ENCODE measurements at regions not wholly inside any gene's neighbourhood (a gene's known extent, or its start where the extent isn't known, plus 50 kb on each side); places are given as distances from the start of the nearest gene placed in this dataset.

DNA sequence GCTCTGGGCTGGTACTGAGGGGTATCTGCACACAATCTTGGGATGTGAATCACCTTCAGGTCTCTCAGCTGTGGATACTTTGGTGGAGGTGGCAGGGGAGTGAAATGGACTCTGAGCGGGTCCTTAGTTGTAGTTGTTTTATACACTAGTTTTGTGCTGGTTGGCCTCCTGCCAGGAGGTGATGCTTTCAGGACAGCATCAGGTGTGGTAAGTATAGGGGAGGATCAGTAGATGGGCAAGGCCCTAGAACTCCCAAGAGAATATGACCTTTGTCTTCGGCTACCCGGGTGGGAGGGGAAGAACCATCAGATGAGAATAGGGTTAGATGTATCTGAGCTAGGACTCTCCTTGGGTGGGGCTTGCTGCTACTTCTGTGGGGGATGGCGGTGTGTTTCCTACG is 2284.3 kb upstream of the PCDH20 start:
- no peak overlapping the region for H3K27ac ChIP-seq
- no peak overlapping the region for H3K4me3 ChIP-seq

DNA sequence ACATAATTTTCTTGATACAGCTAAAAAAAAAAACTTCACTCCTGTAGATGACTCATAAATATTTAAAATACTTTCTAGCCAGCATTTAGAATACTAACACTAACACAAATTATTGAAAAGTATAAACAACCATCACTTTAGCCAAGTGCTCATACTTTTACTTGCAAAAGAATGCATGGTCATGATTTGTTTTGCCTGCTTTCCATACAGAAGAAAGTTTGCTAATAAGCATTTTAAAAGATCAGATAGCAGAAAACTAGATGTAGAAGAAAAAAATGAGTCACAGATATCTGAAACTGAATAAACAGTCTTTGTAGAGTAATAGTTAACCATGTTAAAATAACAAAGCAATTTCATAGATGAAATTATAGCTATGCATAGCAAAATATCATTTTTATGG is 2280.4 kb upstream of the PCDH20 start:
- no peak overlapping the region for H3K4me3 ChIP-seq
- H3K27ac ChIP-seq, result no peak overlapping the region

DNA sequence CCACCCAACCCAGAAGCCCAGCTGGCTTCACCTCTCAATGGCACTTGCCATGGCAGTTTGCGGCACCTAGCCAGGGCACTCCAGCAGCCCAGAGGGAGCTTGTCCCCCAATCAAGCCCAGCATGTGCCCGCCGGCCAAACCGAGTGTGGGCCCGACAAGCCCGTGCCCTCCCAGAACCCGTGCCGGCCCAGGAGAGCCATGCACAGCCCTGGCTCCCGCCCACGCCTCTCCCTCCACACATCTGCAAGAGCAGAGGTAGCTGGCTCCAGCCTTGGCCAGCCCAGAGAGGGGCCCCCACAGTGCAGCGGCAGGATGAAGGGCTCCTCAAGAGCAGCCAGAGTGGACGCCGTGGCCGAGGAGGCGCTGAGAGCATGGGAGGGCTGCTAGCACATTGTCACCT is 2278.0 kb upstream of the PCDH20 start:
- Histone ChIP-seq H3K4me3 (no peak overlapping the region), H3K27ac (no peak overlapping the region)

GRCh38 chr13:63691474-63691873 is 2275.8 kb upstream of the PCDH20 start:
- Histone ChIP-seq H3K27ac (no peak overlapping the region), H3K4me3 (no peak overlapping the region)

GRCh38 chr13:63690672-63691071 is 2275.0 kb upstream of the PCDH20 start:
- H3K4me3 ChIP-seq, result no peak overlapping the region
- H3K27ac ChIP-seq, result no peak overlapping the region

- H3K27ac ChIP-seq, result no peak overlapping the region
- H3K4me3 ChIP-seq, result no peak overlapping the region
These were observed 2269.2 kb upstream of the PCDH20 start for GRCh38 chr13:63684822-63685221.

DNA sequence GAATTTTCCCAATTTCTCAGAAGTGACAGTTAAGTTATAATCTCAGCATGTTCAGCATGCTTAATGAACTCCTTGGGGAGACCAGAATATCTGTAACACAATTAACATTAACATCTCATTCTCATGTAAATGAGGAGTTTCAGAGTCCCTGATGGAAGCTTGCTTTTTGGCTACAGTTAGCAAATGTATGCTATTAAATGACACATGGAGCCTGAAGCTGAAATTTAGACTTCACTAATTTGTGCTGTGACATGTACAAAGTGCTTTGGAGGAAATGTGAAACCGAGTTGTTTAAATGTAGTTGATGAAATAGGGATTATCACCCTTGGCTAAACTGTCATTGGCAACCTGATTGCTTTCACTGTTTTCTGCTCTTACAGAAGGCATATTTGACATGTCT is 2265.1 kb upstream of the PCDH20 start:
- Histone ChIP-seq H3K27ac (no peak overlapping the region), H3K4me3 (no peak overlapping the region)

- Histone ChIP-seq H3K4me3 (no peak overlapping the region), H3K27ac (no peak overlapping the region)
These were observed 2255.6 kb upstream of the PCDH20 start for GRCh38 chr13:63671296-63671695.

DNA sequence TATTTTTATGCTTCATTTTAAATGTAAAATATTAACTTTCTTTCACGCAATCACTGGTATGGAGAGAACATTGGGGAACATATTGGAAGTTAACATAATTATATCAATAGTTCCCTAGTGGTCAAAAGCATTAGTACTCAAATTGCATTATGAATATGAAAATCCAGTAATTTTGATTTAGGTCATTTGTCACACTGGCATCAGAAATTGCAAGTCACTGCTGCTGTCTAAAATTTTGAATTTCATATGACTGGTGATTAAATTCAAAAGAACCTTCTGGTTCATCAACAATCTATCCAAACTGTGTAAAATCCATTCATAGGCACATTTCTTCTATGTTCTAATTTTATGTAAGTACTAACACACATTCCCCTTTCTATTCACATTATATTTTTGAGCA is 2235.7 kb upstream of the PCDH20 start:
- Histone ChIP-seq H3K27ac (no peak overlapping the region), H3K4me3 (no peak overlapping the region)

DNA sequence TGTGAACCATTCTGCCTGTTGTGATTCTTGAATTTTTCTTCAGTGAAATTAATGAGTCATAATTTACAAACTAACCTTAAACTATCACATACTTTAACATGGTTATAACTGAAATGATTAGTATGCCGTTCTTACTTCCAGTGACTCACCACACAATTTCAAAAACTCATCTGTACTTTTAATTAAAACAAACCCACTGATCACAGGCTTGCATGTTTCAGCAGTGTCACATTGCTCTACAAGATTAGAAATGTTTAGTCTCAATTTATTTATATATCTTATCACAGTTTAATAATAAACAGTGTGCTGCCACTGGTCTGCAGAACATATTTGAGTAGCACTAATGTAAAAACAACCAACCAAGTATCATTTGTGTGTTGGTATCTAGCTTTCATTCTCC is 2227.9 kb upstream of the PCDH20 start:
- no peak overlapping the region for H3K4me3 ChIP-seq
- H3K27ac ChIP-seq, result no peak overlapping the region

GRCh38 chr13:63636316-63636993 is 2220.8 kb upstream of the PCDH20 start:
- Histone ChIP-seq H3K4me3 (no peak overlapping the region), H3K27ac (no peak overlapping the region)

- H3K4me3 ChIP-seq, result no peak overlapping the region
- H3K27ac ChIP-seq, result no peak overlapping the region
These were observed 2216.7 kb upstream of the PCDH20 start for GRCh38 chr13:63632321-63632720.

DNA sequence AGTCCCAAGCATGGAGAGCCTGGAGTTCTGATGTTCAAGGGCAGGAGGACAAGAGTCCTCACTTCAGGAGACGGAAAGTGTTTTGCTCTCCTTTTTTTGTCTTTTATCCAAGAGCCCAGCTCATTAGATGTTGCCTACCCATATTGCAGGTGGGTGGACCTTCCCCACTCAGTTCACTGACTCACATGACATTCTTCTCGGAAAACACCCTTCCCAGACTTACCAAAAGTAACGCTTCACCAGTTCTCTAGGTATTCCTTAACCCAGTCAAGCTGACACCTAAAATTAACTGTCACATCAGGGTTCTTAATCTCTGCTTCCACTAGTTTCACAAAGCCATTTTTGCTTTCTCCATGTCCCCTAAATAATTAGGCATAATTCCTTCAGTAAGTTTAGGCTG is 2215.4 kb upstream of the PCDH20 start:
- H3K27ac ChIP-seq, result no peak overlapping the region
- no peak overlapping the region for H3K4me3 ChIP-seq

DNA sequence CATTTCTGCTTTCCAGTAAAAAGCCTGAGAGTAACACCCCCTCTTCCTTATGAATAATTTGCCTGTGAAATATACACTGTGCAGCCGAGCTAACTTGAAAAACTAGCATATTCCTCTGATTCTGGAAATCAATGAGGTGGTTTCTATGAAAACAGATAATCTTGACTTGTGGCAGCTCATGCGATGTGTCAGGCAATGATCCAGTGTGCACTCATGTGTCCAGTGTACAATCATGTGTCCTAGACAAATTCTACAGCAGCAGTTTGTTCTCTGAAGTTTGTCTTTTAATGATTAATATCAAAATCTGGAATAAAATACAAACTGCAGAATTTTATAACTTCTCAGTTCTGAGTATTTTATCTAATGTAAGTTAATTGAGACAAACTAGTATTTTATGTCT is 2213.9 kb upstream of the PCDH20 start:
- Histone ChIP-seq H3K27ac (no peak overlapping the region), H3K4me3 (no peak overlapping the region)

GRCh38 chr13:63628310-63628709 is 2212.7 kb upstream of the PCDH20 start:
- Histone ChIP-seq H3K27ac (no peak overlapping the region), H3K4me3 (no peak overlapping the region)

DNA sequence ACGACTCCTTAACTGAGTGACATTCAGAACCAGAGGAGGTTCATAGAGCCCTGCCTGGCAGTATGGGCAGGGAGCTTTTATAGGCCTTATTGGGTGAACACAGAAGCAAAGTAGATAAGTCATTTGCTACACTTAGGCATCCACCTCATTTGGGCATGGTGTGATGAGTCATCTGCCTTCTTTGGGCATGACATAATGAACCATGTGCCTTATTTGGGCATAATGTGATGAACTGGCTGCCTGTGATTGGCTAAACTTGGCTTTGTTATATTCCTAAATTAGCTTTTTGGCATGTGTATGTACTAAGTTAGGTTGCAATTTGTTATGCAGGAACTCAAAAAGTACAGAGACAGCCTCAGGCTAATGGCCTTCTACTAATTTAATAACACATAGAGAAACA is 2210.2 kb upstream of the PCDH20 start:
- Histone ChIP-seq H3K27ac (no peak overlapping the region), H3K4me3 (no peak overlapping the region)

DNA sequence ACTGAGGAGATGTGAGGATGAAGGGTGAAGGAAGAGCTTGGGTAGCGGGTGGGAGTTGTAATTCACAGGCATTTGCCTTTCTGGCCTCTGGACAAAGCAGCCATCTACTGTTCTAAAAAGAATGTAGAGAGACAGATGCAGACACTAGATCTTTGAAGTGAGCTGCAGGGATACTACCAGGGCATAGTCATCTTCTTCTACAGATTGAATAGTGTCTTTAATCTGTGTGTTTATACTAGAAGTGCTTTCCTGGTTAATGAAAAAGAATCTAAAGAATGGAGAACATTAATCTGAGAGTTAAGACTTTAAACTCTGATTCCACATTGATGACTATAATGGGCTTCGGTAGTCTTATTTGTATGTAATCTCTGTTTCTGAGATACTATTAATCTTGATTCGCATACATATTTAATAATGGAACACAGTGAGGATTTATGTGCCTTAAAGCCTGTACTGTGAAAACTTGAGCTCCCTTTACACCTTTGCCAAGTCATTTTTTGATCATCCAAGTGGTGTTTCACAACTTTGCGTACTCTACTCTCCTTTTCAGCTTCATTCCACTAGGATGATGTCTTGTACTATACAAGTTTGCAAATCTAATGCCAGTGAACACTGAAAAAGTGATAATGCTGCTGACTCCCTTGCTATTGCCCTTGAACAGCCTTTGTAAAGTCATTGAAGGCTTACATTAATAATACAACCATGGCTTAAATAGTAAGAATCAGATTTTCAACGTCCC is 2199.4 kb upstream of the PCDH20 start:
- Histone ChIP-seq H3K27ac (no peak overlapping the region), H3K4me3 (no peak overlapping the region)

GRCh38 chr13:63607153-63607552 is 2191.5 kb upstream of the PCDH20 start:
- no peak overlapping the region for H3K27ac ChIP-seq
- no peak overlapping the region for H3K4me3 ChIP-seq

DNA sequence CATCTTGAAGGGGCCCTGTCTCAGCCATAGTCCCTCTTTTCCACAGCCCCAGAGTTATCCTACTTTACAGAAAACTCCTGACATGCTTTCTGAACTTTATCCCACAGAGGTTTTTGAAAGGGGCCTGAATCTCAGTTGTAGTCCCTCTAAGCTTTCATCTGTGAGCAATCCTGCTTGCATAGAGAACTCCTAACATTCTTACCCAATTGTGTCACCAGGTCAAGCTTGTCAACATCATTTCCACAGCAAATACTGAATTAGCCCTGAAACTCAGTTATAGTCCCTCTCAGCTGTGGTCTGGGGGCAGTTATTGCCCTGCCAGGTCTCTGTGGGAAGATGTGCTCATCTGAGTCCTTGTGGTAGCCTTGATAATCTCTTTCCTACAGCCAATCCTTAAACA is 2190.3 kb upstream of the PCDH20 start:
- H3K27ac ChIP-seq, result no peak overlapping the region
- H3K4me3 ChIP-seq, result no peak overlapping the region

DNA sequence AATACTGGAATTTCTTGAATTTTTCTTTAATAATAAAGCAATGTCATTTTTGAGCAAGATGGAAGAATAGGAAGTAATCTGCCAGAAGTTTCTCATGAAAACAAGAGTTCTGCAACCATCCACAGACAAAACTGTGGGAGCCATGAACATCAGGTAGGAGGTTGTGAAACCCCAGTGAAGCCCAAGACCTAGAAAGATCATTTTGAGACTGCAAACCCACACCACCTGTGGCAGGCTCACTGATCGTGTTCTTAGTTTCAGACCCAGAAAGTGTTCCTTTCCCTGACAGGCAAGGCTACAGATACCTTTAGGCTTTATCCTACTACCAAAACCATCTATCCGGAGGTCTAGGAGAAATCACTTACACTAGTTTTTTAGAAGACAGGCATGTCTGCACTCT is 2189.8 kb upstream of the PCDH20 start:
- Histone ChIP-seq H3K27ac (no peak overlapping the region), H3K4me3 (no peak overlapping the region)

DNA sequence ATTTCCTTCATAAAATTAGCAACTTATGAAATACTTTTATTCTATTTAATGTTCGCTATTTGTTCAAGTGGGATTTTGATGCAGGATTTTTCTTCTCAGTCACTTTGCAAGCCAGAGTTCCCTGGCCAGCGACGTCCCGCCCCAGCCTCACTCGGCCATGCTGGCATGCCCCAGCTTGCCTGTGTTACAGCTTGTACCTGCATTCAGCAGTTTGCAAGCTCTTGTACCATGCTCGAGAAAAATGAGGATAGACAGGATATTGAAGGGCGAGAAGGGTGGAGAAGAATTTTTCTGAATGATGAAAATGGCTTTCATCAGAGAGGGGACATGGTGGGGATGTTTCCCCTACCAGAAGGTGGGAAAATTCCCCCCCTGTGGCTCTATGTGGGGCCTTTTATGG is 2180.2 kb upstream of the PCDH20 start:
- H3K27ac ChIP-seq, result no peak overlapping the region
- no peak overlapping the region for H3K4me3 ChIP-seq

- no peak overlapping the region for H3K27ac ChIP-seq
These were observed 2170.8 kb upstream of the PCDH20 start for GRCh38 chr13:63586467-63586866.

More at GRCh38 chr13:63586467-63586866, 2170.8 kb upstream of the PCDH20 start:
- H3K4me3 ChIP-seq, result no peak overlapping the region

All from skin epidermis (tissue), 12 donors.